Small intestine (tissue), 7 donors: ENCODE measurements at regions not wholly inside any gene's neighbourhood (a gene's known extent, or its start where the extent isn't known, plus 50 kb on each side); places are given as distances from the start of the nearest gene placed in this dataset.
A peak's percentile ranks its signal among the peaks of the same experiment; 100 is the strongest.

Source experiments
- DNase-seq, 2 donors: peaks; one replicate each; pipeline versions ENCODE4 v3.0.0 to v3.0.0-alpha.2; 2013
- FAIRE-seq: peaks from 2 replicates; lab custom pipeline; 2012; peaks lifted over from hg19 to GRCh38; lab: Jason Lieb, UNC
- H3K27ac ChIP-seq, 3 donors: one replicate each; pipeline ENCODE4 v1.5.1; 2013; ENCODE audit warnings: low read length in 2 of 3, mild to moderate bottlenecking in 2 of 3, control low read depth in 1 of 3, inconsistent platforms in 1 of 3, low read depth in 1 of 3, moderate library complexity in 1 of 3
- H3K27me3 ChIP-seq, 3 donors: one replicate each; pipeline ENCODE4 v1.6.1; 2013; ENCODE audit warnings: low read length in 3 of 3, inconsistent platforms in 1 of 3; ENCODE audit not compliant: control insufficient read depth in 3 of 3, insufficient read depth in 3 of 3
- H3K36me3 ChIP-seq, 3 donors: one replicate each; pipeline ENCODE4 v1.6.1; 2013; ENCODE audit warnings: low read length in 3 of 3, inconsistent platforms in 1 of 3, low read depth in 1 of 3, mild to moderate bottlenecking in 1 of 3, moderate library complexity in 1 of 3; ENCODE audit not compliant: control insufficient read depth in 3 of 3, insufficient read depth in 2 of 3
- H3K4me1 ChIP-seq, 3 donors: one replicate each; pipeline ENCODE4 v1.6.1; 2013; ENCODE audit warnings: low read length in 2 of 3, inconsistent platforms in 1 of 3, low read depth in 1 of 3, mild to moderate bottlenecking in 1 of 3, moderate library complexity in 1 of 3; ENCODE audit not compliant: control insufficient read depth in 3 of 3, insufficient read depth in 2 of 3
- H3K4me3 ChIP-seq, 3 donors: one replicate each; pipeline ENCODE4 v1.5.1; 2013; ENCODE audit warnings: low read length in 3 of 3, control low read depth in 1 of 3, inconsistent platforms in 1 of 3, low read depth in 1 of 3, mild to moderate bottlenecking in 1 of 3, moderate library complexity in 1 of 3
- H3K9me3 ChIP-seq, 2 donors: one replicate each; pipeline ENCODE4 v1.6.1; 2013; ENCODE audit warnings: low read depth in 1 of 2, low read length in 1 of 2; ENCODE audit not compliant: control insufficient read depth in 2 of 2, insufficient read depth in 1 of 2
- WGBS, 3 donors: extraction: QIAGEN DNeasy Blood & Tissue Kit; methylation state at CpG; one replicate each; pipeline ENCODE4 v1.1.7; 2013; 5-methylcytosine and 5-hydroxymethylcytosine counted together
- donor health status: healthy with polysubstance abuse.
- donor health status: control.
- donor health status: control.
- donor health status: Bipolar disorder and iron deficiency.
- donor health status: healthy.

- 79 to 88% (median 86%) methylated on average over 1 of the region's 1 CpG for WGBS, 3 donors
- Histone ChIP-seq H3K27me3 (peaks cover 0 to 4% (median 0%) of the 10 kb centered on the region in 3 donors), H3K4me3 (no peak overlapping the region), H3K4me1 (no peaks in the 10 kb centered on the region), H3K36me3 (no peaks in the 10 kb centered on the region), H3K27ac (no peak overlapping the region), H3K9me3 (no peaks in the 10 kb centered on the region)
- FAIRE-seq (no peak), DNase-seq (no peak)
Observed at GRCh38 chr11:115737875-115738274, 233.7 kb upstream of the CADM1 start.

DNA sequence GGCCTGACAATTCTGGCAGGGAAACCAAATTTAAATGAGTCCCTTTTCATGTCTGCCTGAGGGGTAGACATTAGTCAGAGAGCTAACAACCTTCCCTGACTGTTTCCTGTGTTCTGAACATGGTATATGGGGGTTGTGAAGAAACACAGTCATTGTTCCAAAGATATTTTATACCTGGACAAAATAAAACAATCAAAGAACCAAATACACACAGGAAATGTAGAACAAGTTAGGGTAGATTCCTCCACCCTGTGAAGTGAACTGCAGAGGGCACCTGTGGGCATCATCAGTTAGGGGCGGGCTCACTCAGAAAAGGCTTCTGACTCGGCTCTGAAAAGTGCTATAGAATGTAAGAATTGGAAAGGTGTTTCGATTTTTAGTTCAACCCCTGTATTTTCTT is 231.9 kb upstream of the CADM1 start:
- H3K9me3 ChIP-seq: no peaks in the 10 kb centered on the region
- WGBS, 3 donors: 40 to 74% (median 45%) methylated on average over 3 of the region's 3 CpGs
- no peak overlapping the region for H3K27ac ChIP-seq
- H3K36me3 ChIP-seq: no peaks in the 10 kb centered on the region
- FAIRE-seq (no peak), DNase-seq (no peak)
- H3K27me3 ChIP-seq: no peaks in the 10 kb centered on the region
- H3K4me1 ChIP-seq: no peaks in the 10 kb centered on the region
- no peak overlapping the region for H3K4me3 ChIP-seq

DNA sequence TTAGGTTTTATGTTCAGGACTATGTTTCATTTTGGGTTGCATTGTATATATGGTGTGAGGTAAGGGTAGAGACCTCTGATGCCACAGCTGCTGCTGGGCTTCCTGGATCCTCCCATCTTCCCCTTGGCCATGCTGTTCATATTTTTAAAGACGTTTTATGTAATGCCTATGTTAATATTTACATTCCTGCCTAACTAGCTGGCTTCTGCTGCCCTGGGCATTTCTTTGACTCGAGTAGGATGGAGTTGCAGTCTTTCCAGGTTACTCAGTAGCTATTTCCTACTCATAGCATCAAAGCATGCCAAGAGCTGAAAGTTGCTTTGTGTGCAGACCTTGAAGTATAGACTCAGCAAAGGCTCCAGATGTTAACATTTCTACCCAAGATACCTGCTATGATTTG is 220.5 kb upstream of the CADM1 start:
- H3K27me3 ChIP-seq: no peaks in the 10 kb centered on the region
- DNase-seq: no peak
- H3K27ac ChIP-seq: no peak overlapping the region
- H3K4me3 ChIP-seq: no peak overlapping the region
- no peak for FAIRE-seq
- no peaks in the 10 kb centered on the region for H3K9me3 ChIP-seq
- H3K36me3 ChIP-seq: no peaks in the 10 kb centered on the region
- no peaks in the 10 kb centered on the region for H3K4me1 ChIP-seq
- 37 to 51% (median 44%) methylated on average over 2 of the region's 2 CpGs for WGBS, 3 donors

- DNase-seq (no peak), FAIRE-seq (no peak)
- Histone ChIP-seq H3K27ac (no peak overlapping the region), H3K36me3 (no peaks in the 10 kb centered on the region), H3K9me3 (no peaks in the 10 kb centered on the region), H3K4me1 (no peaks in the 10 kb centered on the region), H3K27me3 (no peaks in the 10 kb centered on the region), H3K4me3 (no peak overlapping the region)
- WGBS, 3 donors: 88 to 92% (median 89%) methylated on average over 4 of the region's 4 CpGs
Observed at GRCh38 chr11:115722711-115723110, 218.5 kb upstream of the CADM1 start.

- no peak for FAIRE-seq
- Histone ChIP-seq H3K36me3 (no peaks in the 10 kb centered on the region), H3K27me3 (no peaks in the 10 kb centered on the region), H3K4me1 (no peaks in the 10 kb centered on the region), H3K4me3 (no peak overlapping the region), H3K27ac (no peak overlapping the region), H3K9me3 (no peaks in the 10 kb centered on the region)
- WGBS, 3 donors: 78 to 88% (median 87%) methylated on average over 3 of the region's 3 CpGs
- DNase-seq: no peak
Observed at GRCh38 chr11:115721296-115721995, 217.2 kb upstream of the CADM1 start.

GRCh38 chr11:115720602-115721245 is 216.5 kb upstream of the CADM1 start:
- WGBS, 3 donors: 42 to 58% (median 47%) methylated on average over 9 of the region's 9 CpGs
- H3K27ac ChIP-seq: no peak overlapping the region
- no peak for FAIRE-seq
- no peaks in the 10 kb centered on the region for H3K9me3 ChIP-seq
- no peak overlapping the region for H3K4me3 ChIP-seq
- H3K4me1 ChIP-seq: no peaks in the 10 kb centered on the region
- peak in 1 of 2 donors; percentile 11 for DNase-seq
- no peaks in the 10 kb centered on the region for H3K36me3 ChIP-seq
- H3K27me3 ChIP-seq: no peaks in the 10 kb centered on the region

- DNase-seq (peak in 1 of 2 donors; percentile 48), FAIRE-seq (no peak)
- H3K4me1 ChIP-seq: no peaks in the 10 kb centered on the region
- no peak overlapping the region for H3K27ac ChIP-seq
- 24 to 68% (median 42%) methylated on average over 3 of the region's 3 CpGs for WGBS, 3 donors
- no peak overlapping the region for H3K4me3 ChIP-seq
- H3K9me3 ChIP-seq: no peaks in the 10 kb centered on the region
- peaks cover 0 to 6% (median 0%) of the 10 kb centered on the region in 3 donors for H3K27me3 ChIP-seq
- no peaks in the 10 kb centered on the region for H3K36me3 ChIP-seq
Observed at GRCh38 chr11:115718945-115719344, 214.7 kb upstream of the CADM1 start.

DNA sequence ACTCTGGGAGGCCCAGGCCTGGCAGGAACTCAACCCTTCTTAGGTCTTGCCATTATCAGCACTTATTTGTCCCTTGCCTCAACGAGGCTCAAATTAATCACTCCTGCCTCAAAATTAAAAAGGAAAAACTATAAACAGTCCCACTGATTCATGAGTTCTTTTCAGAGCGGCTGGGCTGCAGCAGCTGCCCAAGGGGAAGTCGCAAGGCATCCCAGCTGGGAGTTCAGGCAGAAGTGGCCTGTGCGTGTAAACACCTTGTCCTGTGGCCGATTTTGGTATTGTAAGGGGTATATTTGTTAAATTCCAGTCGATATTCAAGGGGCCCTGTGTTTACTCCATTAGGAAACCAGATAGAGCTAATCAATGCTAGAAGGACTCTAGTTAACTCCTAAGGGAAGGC is 213.9 kb upstream of the CADM1 start:
- peaks cover 0 to 6% (median 0%) of the 10 kb centered on the region in 3 donors for H3K27me3 ChIP-seq
- no peak overlapping the region for H3K4me3 ChIP-seq
- DNase-seq: no peak
- no peaks in the 10 kb centered on the region for H3K36me3 ChIP-seq
- no peak for FAIRE-seq
- H3K4me1 ChIP-seq: no peaks in the 10 kb centered on the region
- 60 to 77% (median 62%) methylated on average over 6 of the region's 6 CpGs for WGBS, 3 donors
- no peaks in the 10 kb centered on the region for H3K9me3 ChIP-seq
- H3K27ac ChIP-seq: no peak overlapping the region
